Limb (tissue), 2 donors: ENCODE measurements at regions not wholly inside any gene's neighbourhood (a gene's known extent, or its start where the extent isn't known, plus 50 kb on each side); places are given as distances from the start of the nearest gene placed in this dataset.

Experiments
- DNase-seq, 2 donors: peaks; one replicate each; pipeline ENCODE4 v3.0.0-alpha.2; 2016; ENCODE audit errors: extremely low spot score in 2 of 2

DNA sequence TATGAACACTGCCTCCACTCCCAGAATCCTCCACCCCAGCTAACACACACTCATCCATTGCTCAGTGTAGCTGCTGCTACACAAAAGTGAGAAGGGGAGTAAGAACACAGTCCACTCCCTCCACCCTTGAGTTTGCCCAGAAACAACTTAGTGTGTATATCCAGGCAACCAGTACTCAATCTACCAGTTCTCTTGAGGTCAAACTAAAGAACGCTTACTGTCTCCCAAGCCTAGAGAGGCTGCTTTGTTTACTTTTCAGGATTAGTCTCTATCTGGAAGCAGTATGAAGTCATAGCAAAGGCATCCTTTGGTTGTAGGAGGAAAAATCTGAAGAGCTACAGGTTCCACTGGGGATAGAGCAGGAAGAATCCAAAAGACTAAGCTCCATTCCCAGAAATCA is 296.3 kb downstream of the KCNN2 start:
- no peak for DNase-seq

GRCh38 chr5:114657342-114658130 is 295.7 kb downstream of the KCNN2 start:
- no peak for DNase-seq

DNA sequence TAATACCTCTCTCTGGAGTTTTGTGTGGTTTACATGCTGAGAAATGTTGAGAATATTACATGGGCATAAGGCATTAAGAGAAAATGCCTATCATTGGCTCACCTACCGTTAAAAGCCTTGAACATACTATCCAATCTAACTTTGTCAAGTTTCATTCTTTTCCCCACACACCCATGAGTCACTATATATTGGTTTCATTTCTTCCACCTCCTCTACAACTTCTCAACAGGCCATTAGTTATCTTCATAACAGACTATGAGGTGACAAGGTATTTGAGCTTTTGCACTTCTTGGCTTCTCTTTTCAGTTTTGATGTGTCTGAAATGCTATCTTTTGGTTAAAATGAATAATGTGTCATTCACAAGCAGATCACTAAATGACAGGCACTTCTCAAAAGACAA is 288.0 kb downstream of the KCNN2 start:
- no peak for DNase-seq

- DNase-seq = no peak
Measured at GRCh38 chr5:114648940-114649339, 287.1 kb downstream of the KCNN2 start.

DNA sequence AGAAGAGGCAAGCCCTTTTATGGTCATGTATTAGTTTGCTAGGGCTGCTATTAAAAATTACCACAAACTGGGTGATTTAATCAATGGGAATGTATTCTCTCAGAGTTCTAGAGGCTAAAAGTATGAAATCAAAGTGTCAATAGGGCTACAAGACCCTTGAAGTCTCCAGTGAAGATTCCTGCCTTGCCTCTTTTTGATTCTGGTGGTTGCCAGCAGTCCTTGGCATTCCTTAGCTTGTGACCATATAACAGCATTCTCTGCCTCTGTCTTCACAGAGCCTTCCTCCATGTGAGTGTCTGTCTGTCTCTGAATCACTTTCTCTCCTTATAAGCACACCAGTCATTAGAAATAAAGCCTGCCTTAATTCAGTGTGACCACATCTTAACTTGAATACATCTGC is 282.7 kb downstream of the KCNN2 start:
- no peak for DNase-seq

DNA sequence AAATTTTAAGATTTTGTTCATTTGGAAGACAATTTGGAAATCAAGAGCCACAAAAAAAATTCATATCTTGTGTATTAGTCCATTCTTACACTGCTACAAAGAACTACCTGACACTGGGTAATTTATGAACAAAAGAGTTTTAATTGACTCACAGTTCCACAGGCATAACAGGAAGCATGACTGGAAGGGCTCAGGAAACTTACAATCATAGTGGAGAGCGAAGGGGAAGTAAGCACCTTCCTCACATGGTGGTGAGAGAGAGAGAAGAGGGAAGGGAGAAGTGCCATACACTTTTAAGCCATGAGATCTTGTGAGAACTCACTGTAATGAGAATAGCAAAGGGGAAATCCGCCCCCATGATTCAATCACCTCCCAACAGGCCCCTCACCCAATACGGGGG is 274.4 kb downstream of the KCNN2 start:
- DNase-seq = no peak

GRCh38 chr5:114634967-114635901 is 273.4 kb downstream of the KCNN2 start:
- no peak for DNase-seq

- no peak for DNase-seq
Measured at GRCh38 chr5:114634517-114634916, 272.6 kb downstream of the KCNN2 start.

- DNase-seq = no peak
Measured at GRCh38 chr5:114612406-114612805, 250.5 kb downstream of the KCNN2 start.

- DNase-seq = no peak
Measured at GRCh38 chr5:114581136-114581535, 219.3 kb downstream of the KCNN2 start.

- no peak for DNase-seq
Measured at GRCh38 chr5:114565871-114566270, 204.0 kb downstream of the KCNN2 start.

GRCh38 chr5:114565139-114565538 is 203.3 kb downstream of the KCNN2 start:
- no peak for DNase-seq

GRCh38 chr5:114561415-114561814 is 199.5 kb downstream of the KCNN2 start:
- DNase-seq = no peak
